Chondrocyte (in vitro differentiated cells): ENCODE measurements at regions not wholly inside any gene's neighbourhood (a gene's known extent, or its start where the extent isn't known, plus 50 kb on each side); places are given as distances from the start of the nearest gene placed in this dataset.
"Not testable (repeated sequence)": the region's sequence is repeated elsewhere in the genome, so short reads cannot be mapped to it uniquely, and the experiment has no call there.

Experiments
- DNase-seq: peaks from one replicate; pipeline ENCODE4 v3.0.0; 2021; ENCODE audit warnings: mixed read lengths, low spot score
- H3K27ac Mint-ChIP-seq: one replicate; pipeline ENCODE4 v1.8.0; 2021; ENCODE audit warnings: mild to moderate bottlenecking, moderate library complexity, mixed read lengths; ENCODE audit not compliant: unreplicated experiment
- H3K27me3 Mint-ChIP-seq: 2 replicates; pipeline ENCODE4 v1.8.0; 2021; ENCODE audit warnings: low read depth, mixed read lengths
- H3K36me3 Mint-ChIP-seq: 2 replicates; pipeline ENCODE4 v1.8.0; 2021; ENCODE audit warnings: low read depth, mixed read lengths
- H3K4me1 Mint-ChIP-seq: 2 replicates; pipeline ENCODE4 v1.8.0; 2021; ENCODE audit warnings: low read depth, mild to moderate bottlenecking, mixed read lengths
- H3K4me3 Mint-ChIP-seq: one replicate; pipeline ENCODE4 v1.8.0; 2021; ENCODE audit warnings: mild to moderate bottlenecking, moderate library complexity, mixed read lengths; ENCODE audit not compliant: unreplicated experiment
- H3K9me3 Mint-ChIP-seq: 2 replicates; pipeline ENCODE4 v1.8.0; 2021; ENCODE audit warnings: low read depth, mixed read lengths
- CTCF ChIP-seq: fragments of 200-600 bp; sonication (generic); IDR thresholded peaks from 2 replicates; pipeline ENCODE4 v1.5.0; 2021; ENCODE audit warnings: antibody characterized with exemption, mild to moderate bottlenecking, moderate library complexity

GRCh38 chrX:88828011-88828410 lies 81.0 kb downstream of the CPXCR1 start:
- Mint-ChIP-seq H3K9me3 (peaks cover 3% of the 10 kb centered on the region), H3K4me3 (no peak overlapping the region), H3K4me1 (no peaks in the 10 kb centered on the region), H3K36me3 (no peaks in the 10 kb centered on the region), H3K27me3 (no peaks in the 10 kb centered on the region), H3K27ac (no peak overlapping the region)
- TF ChIP-seq CTCF, result no peak
- no peak for DNase-seq

- DNase-seq, result no peak
- H3K27me3 Mint-ChIP-seq, result no peaks in the 10 kb centered on the region
- H3K27ac Mint-ChIP-seq, result no peak overlapping the region
- H3K4me3 Mint-ChIP-seq, result no peak overlapping the region
- no peaks in the 10 kb centered on the region for H3K36me3 Mint-ChIP-seq
- H3K9me3 Mint-ChIP-seq, result peaks cover 8% of the 10 kb centered on the region
- no peaks in the 10 kb centered on the region for H3K4me1 Mint-ChIP-seq
- no peak for TF ChIP-seq CTCF
Measured at GRCh38 chrX:88830111-88830510, 83.1 kb downstream of the CPXCR1 start.

- not testable (repeated sequence) for H3K27me3 Mint-ChIP-seq, H3K4me1 Mint-ChIP-seq, H3K4me3 Mint-ChIP-seq, H3K27ac Mint-ChIP-seq, DNase-seq, H3K36me3 Mint-ChIP-seq
- H3K9me3 Mint-ChIP-seq, result peaks cover 19% of the 10 kb centered on the region
Measured at GRCh38 chrX:88837721-88838120, 90.7 kb downstream of the CPXCR1 start.

GRCh38 chrX:88838392-88838791 lies 91.4 kb downstream of the CPXCR1 start:
- TF ChIP-seq CTCF, result no peak
- no peak for DNase-seq
- no peak overlapping the region for H3K4me3 Mint-ChIP-seq
- H3K27me3 Mint-ChIP-seq, result no peaks in the 10 kb centered on the region
- H3K27ac Mint-ChIP-seq, result no peak overlapping the region
- H3K36me3 Mint-ChIP-seq, result no peaks in the 10 kb centered on the region
- H3K4me1 Mint-ChIP-seq, result no peaks in the 10 kb centered on the region
- peaks cover 17% of the 10 kb centered on the region for H3K9me3 Mint-ChIP-seq

DNA sequence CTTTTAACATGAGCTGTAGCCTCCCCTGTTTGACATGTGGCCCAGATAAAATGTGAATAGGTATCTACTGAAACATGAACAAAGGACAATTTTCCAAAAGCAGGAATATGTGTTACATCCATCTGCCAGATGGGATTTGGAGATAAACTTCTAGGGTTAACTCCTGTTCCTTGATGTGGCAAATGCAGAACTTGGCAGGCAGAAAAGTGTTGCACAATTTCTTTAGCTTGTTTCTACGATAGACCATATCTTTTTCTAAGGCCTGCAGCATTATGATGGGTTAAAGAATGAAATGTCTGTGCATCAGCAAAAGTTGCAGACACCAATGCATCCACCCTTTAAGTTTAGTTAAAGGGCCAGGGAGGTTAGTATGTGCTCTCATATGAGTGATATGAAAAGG lies 96.8 kb downstream of the CPXCR1 start:
- not testable (repeated sequence) for H3K4me1 Mint-ChIP-seq, H3K27me3 Mint-ChIP-seq, H3K36me3 Mint-ChIP-seq, DNase-seq, H3K4me3 Mint-ChIP-seq, H3K27ac Mint-ChIP-seq
- peaks cover 16% of the 10 kb centered on the region for H3K9me3 Mint-ChIP-seq

DNA sequence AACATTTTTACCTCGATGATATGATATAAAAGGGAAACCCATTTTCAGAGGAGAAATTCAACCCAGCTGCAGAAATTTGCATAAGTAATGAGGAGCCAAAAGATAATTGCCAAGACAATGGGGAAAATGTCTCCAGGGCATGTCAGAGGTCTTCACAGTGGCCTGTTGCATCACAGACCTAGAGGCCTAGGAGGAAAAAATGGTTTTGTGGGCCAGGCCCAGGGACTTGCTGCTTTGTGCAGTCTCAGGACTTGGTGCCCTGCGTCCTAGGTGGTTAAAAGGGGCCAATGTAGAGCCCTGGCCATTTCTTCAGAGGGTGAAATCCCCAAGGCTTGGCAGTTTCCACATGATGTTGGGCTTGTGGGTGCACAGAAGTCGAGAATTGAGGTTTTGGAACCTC lies 106.9 kb downstream of the CPXCR1 start:
- no peak overlapping the region for H3K4me3 Mint-ChIP-seq
- H3K36me3 Mint-ChIP-seq, result no peaks in the 10 kb centered on the region
- no peaks in the 10 kb centered on the region for H3K27me3 Mint-ChIP-seq
- peaks cover 46% of the 10 kb centered on the region for H3K9me3 Mint-ChIP-seq
- no peak for DNase-seq
- H3K4me1 Mint-ChIP-seq, result no peaks in the 10 kb centered on the region
- H3K27ac Mint-ChIP-seq, result no peak overlapping the region
- TF ChIP-seq CTCF, result no peak
